ENCODE measurements at regions not wholly inside any gene's neighbourhood (a gene's known extent, or its start where the extent isn't known, plus 50 kb on each side); places are given as distances from the start of the nearest gene placed in this dataset.

GRCh38 chr13:64371461-64371860 lies 2858.7 kb downstream of the PCDH9 start:
- H3K9me3 ChIP-seq (replicated peaks; ENCODE audit: control insufficient read depth, insufficient read depth, low read length): no peaks in the 10 kb centered on the region
- no peak overlapping the region for H3K4me3 ChIP-seq (replicated peaks in 1 of 3; ENCODE audit: insufficient read depth in 1 of 3, low read depth in 1 of 3, low read length in 3 of 3)
- H3K4me1 ChIP-seq (ENCODE audit: control insufficient read depth, extremely low read depth, insufficient read depth, low read length): no peaks in the 10 kb centered on the region
- no peak overlapping the region for H3K4me2 ChIP-seq (ENCODE audit: insufficient read depth, low read length)
- H3K27me3 ChIP-seq (ENCODE audit: control insufficient read depth in 2 of 2, insufficient read depth in 2 of 2, low read length in 2 of 2): no peaks in the 10 kb centered on the region
- H3K9me1 ChIP-seq (replicated peaks; ENCODE audit: control insufficient read depth, extremely low read depth, insufficient read depth, low read length): no peaks in the 10 kb centered on the region
- H3K27ac ChIP-seq (ENCODE audit: insufficient read depth, low read depth, low read length): no peak overlapping the region
- dilution Hi-C loops (cut with MboI; ENCODE audit: extremely low pct_ligation_motif_present, low sequenced_read_pairs): no loop called here
- FAIRE-seq (no peak), DNase-seq (ENCODE audit: low read depth, low spot score) (no peak)
- no peak overlapping the region for H2AFZ ChIP-seq (ENCODE audit: low read depth, low read length)
- H3K79me2 ChIP-seq (ENCODE audit: control insufficient read depth, insufficient read depth, low read length): no peaks in the 10 kb centered on the region
- no TSS peak for BruUV-seq (replicated peaks)
- POLR2A ChIA-PET: no interaction called here
- CTCF ChIA-PET: no interaction called here
- H3K9ac ChIP-seq (replicated peaks; ENCODE audit: extremely low read depth, insufficient read depth, low read length): no peak overlapping the region
- H4K20me1 ChIP-seq (replicated peaks; ENCODE audit: control insufficient read depth, extremely low read depth, insufficient read depth, low read length): no peaks in the 10 kb centered on the region
- intact Hi-C loops (cut with micrococcal nuclease): no loop called here
- H3K36me3 ChIP-seq (ENCODE audit: control insufficient read depth in 2 of 2, extremely low read depth in 1 of 2, insufficient read depth in 2 of 2, low read length in 2 of 2): no peaks in the 10 kb centered on the region
- TF ChIP-seq POLR2A (IDR thresholded peaks at IDR 0.05; ENCODE audit: low read depth, low read length) (no peak), MYC (IDR thresholded peaks at IDR 0.05; ENCODE audit: low read depth, low read length) (no peak), JUN (IDR thresholded peaks at IDR 0.05; ENCODE audit: borderline replicate concordance, insufficient read depth, insufficient read length, low read depth) (no peak), GATA2 (IDR thresholded peaks at IDR 0.05; ENCODE audit: insufficient read depth, insufficient read length, low read depth, low read length) (no peak), FOS (IDR thresholded peaks at IDR 0.05; ENCODE audit: borderline replicate concordance, insufficient read depth, low read length) (no peak), POLR2AphosphoS5 (IDR thresholded peaks at IDR 0.05; ENCODE audit: insufficient read depth, low read depth, low read length) (no peak), EZH2 (IDR thresholded peaks at IDR 0.05; ENCODE audit: borderline replicate concordance, low read depth, low read length, severe bottlenecking) (no peak)
- TF ChIP-seq, protein P1, sequence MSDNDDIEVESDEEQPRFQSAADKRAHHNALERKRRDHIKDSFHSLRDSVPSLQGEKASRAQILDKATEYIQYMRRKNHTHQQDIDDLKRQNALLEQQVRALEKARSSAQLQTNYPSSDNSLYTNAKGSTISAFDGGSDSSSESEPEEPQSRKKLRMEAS (IDR thresholded peaks at IDR 0.05; ENCODE audit: insufficient read depth, insufficient read length): no peak
- TF ChIP-seq, protein P2, sequence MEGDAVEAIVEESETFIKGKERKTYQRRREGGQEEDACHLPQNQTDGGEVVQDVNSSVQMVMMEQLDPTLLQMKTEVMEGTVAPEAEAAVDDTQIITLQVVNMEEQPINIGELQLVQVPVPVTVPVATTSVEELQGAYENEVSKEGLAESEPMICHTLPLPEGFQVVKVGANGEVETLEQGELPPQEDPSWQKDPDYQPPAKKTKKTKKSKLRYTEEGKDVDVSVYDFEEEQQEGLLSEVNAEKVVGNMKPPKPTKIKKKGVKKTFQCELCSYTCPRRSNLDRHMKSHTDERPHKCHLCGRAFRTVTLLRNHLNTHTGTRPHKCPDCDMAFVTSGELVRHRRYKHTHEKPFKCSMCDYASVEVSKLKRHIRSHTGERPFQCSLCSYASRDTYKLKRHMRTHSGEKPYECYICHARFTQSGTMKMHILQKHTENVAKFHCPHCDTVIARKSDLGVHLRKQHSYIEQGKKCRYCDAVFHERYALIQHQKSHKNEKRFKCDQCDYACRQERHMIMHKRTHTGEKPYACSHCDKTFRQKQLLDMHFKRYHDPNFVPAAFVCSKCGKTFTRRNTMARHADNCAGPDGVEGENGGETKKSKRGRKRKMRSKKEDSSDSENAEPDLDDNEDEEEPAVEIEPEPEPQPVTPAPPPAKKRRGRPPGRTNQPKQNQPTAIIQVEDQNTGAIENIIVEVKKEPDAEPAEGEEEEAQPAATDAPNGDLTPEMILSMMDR (IDR thresholded peaks at IDR 0.05; ENCODE audit: extremely low read depth in 1 of 2, insufficient read depth in 1 of 2, low read depth in 1 of 2, low read length in 2 of 2): no peak

Data from endothelial cell of umbilical vein (primary cell).